Hepatic stellate cell (primary cell): ENCODE measurements at regions not wholly inside any gene's neighbourhood (a gene's known extent, or its start where the extent isn't known, plus 50 kb on each side); places are given as distances from the start of the nearest gene placed in this dataset.
A peak's percentile ranks its signal among the peaks of the same experiment; 100 is the strongest.
"Not testable (repeated sequence)": the region's sequence is repeated elsewhere in the genome, so short reads cannot be mapped to it uniquely, and the experiment has no call there.

Source experiments
- DNase-seq: peaks from one replicate; pipeline ENCODE4 v3.0.0; 2011; ENCODE audit warnings: low spot score

GRCh38 chr2:230593765-230594164 lies 118.9 kb upstream of the CAB39 start:
- no peak for DNase-seq

DNA sequence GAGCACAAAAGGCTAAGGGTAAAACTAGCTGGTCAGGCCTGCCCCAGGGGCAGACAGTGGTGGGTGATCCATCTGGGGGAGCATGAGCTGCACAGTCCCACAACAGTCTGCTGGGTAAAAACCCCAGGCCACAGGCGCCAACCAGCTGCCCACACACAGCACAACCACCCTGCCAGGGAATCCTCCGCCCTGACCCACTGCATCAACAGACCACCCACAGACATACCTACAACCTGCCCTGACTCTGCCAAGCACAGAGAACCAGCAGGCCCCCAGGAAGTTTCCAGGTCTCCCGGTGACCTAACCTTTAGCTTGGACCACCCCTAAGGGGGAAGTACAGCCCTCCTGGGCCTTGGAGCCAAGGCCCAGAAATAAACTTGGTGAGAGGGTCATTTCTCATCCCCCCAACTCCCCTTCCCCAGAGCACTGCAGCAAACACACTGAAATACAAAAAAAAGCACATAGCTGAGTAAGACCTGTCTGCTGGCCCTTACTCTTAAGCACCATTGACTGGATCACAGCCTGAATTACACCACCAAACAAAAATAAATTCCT lies 118.3 kb upstream of the CAB39 start:
- DNase-seq, result no peak

- no peak for DNase-seq
Measured at GRCh38 chr2:230599853-230600252, 112.8 kb upstream of the CAB39 start.

GRCh38 chr2:230600285-230600684 lies 112.4 kb upstream of the CAB39 start:
- DNase-seq, result no peak

- DNase-seq, result no peak
Measured at GRCh38 chr2:230600881-230601280, 111.8 kb upstream of the CAB39 start.

- DNase-seq, result no peak
Measured at GRCh38 chr2:230601510-230601909, 111.1 kb upstream of the CAB39 start.

GRCh38 chr2:230602562-230603230 lies 109.9 kb upstream of the CAB39 start:
- no peak for DNase-seq

DNA sequence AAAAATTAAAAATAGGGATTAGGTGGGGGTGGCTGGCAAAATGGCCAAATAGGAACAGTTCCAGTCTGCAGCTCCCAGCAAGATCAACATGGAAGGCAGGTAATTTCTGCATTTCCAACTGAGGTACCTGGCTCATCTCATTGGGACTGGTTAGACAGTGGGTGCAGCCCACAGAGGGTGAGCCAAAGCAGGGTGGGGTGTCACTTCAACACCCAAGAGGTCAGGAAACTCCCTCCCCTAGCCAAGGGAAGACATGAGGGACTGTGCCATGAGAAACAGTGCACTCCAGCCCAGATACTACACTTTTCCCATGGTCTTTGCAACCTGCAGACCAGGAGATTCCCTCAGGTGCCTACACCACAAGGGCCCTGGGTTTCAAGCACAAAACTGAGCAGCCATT lies 109.3 kb upstream of the CAB39 start:
- not testable (repeated sequence) for DNase-seq

- DNase-seq, result not testable (repeated sequence)
Measured at GRCh38 chr2:230604158-230604557, 108.5 kb upstream of the CAB39 start.

GRCh38 chr2:230614040-230614439 lies 98.6 kb upstream of the CAB39 start:
- DNase-seq, result no peak

GRCh38 chr2:230614913-230615332 lies 97.7 kb upstream of the CAB39 start:
- no peak for DNase-seq

- peak; percentile 71 for DNase-seq
Measured at GRCh38 chr2:230617256-230617706, 95.4 kb upstream of the CAB39 start.

GRCh38 chr2:230619491-230619890 lies 93.2 kb upstream of the CAB39 start:
- DNase-seq, result no peak

DNA sequence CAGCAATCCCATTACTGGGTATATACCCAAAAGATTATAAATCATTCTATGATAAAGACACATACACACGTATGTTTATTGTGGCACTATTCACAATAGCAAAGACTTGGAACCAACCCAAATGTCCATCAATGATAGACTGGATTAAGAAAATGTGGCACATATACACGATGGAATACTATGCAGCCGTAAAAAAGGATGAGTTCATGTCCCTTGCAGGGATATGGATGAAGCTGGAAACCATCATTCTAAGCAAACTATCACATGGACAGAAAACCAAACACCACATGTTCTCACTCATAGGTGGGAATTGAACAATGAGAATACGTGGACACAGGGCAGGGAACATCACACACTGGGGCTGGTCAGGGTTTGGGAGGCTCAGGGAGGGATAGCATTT lies 87.4 kb upstream of the CAB39 start:
- not testable (repeated sequence) for DNase-seq

GRCh38 chr2:230627091-230627490 lies 85.6 kb upstream of the CAB39 start:
- DNase-seq, result not testable (repeated sequence)

- DNase-seq, result peak; percentile 36
Measured at GRCh38 chr2:230627806-230628724, 84.6 kb upstream of the CAB39 start.

DNA sequence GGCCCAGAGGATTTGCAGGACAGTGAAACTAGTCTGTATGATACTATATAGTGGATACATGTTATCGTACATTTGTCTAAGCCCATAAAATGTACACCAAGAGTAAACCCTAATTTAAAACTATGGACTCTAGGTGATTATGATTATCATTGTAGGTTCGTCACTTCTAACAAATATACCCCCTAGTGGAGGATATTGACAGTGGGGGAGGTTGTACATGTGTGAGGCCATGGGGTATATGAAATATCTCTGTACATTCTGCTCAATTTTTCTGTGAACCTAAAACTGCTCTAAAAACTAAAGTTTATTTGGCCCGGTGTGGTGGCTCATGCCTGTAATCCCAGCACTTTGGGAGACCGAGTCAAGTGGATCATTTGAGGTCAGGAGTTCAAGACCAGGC lies 81.2 kb upstream of the CAB39 start:
- DNase-seq, result no peak

GRCh38 chr2:230634146-230634545 lies 78.5 kb upstream of the CAB39 start:
- no peak for DNase-seq

DNA sequence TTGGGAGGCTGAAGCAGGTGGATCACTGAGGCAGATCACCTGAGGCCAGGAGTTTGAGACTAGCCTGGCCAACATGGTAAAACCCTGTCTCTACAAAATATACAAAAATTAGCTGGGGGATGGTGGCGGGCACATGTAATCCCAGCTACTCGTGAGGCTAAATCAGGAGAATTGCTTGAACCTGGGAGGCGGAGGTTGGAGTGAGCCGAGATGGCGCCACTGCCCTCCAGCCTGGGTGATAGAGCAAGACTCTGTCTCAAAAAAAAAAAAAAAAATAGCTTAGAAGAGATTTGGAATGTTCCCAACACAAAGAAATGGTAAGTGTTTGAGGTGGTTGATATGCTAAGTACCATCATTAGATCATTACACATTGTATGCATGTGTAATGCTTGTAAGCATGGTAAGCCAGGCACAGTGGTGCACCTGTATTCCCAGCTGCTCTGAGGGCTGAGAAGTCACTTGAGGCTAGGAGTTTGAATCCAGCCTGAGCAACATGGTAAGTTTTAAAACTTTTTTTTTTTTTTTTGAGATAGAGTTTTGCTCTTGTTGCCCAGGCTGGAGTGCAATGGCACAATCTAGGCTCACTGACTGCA lies 77.8 kb upstream of the CAB39 start:
- not testable (repeated sequence) for DNase-seq

GRCh38 chr2:230636684-230637271 lies 75.9 kb upstream of the CAB39 start:
- DNase-seq, result no peak

DNA sequence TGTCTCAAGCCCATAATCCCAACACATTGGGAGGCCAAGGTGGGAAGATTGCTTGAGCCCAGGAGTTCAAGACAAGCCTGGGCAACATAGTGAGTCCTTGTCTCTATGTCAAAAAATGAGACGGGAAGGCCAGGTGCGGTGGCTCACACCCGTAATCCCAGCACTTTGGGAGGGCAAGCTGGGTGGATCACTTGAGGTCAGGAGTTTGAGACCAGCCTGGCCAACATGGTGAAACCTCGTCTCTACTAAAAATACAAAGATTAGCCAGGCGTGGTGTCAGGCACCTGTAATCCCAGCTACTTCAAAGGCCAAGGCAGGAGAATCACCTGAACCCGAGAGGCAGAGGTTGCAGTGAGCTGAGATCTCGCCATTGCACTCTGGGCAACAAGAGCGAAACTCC lies 75.2 kb upstream of the CAB39 start:
- DNase-seq, result not testable (repeated sequence)

- no peak for DNase-seq
Measured at GRCh38 chr2:230640540-230641011, 72.1 kb upstream of the CAB39 start.
